Lung (tissue), 11 donors: ENCODE measurements at regions not wholly inside any gene's neighbourhood (a gene's known extent, or its start where the extent isn't known, plus 50 kb on each side); places are given as distances from the start of the nearest gene placed in this dataset.
A peak's percentile ranks its signal among the peaks of the same experiment; 100 is the strongest.

ENCODE experiments used
- ATAC-seq: fragments of 200-7000 bp; cut with Tn5 transposase; one replicate; pipeline ENCODE4 v1.9.1; 2020; ENCODE audit warnings: moderate number of reproducible peaks; ENCODE audit not compliant: insufficient read depth, low FRiP score
- DNase-seq, 3 donors: peaks; one replicate each; pipeline ENCODE4 v3.0.0-alpha.2; 2013 to 2017
- H3K27ac ChIP-seq, 2 donors: one replicate each; pipeline ENCODE4 v1.5.1; 2013; ENCODE audit warnings: mild to moderate bottlenecking in 2 of 2, moderate library complexity in 2 of 2, control low read depth in 1 of 2, inconsistent platforms in 1 of 2, low read depth in 1 of 2, low read length in 1 of 2
- H3K27me3 ChIP-seq, 3 donors: one replicate each; pipeline ENCODE4 v1.5.1; 2013; ENCODE audit warnings: low read length in 2 of 3; ENCODE audit not compliant: control insufficient read depth in 3 of 3, insufficient read depth in 3 of 3
- H3K36me3 ChIP-seq, 4 donors: one replicate each; pipeline ENCODE4 v1.5.1; 2013; ENCODE audit warnings: low read length in 4 of 4, mild to moderate bottlenecking in 1 of 4, moderate library complexity in 1 of 4; ENCODE audit not compliant: control insufficient read depth in 4 of 4, insufficient read depth in 4 of 4
- H3K4me1 ChIP-seq, 5 donors: one replicate each; pipeline ENCODE4 v1.5.1; 2013; ENCODE audit warnings: low read length in 5 of 5, mild to moderate bottlenecking in 2 of 5, moderate library complexity in 1 of 5; ENCODE audit not compliant: control insufficient read depth in 5 of 5, insufficient read depth in 5 of 5
- H3K4me3 ChIP-seq: one replicate; pipeline ENCODE4 v1.5.1; 2013; ENCODE audit warnings: mild to moderate bottlenecking, control low read depth, moderate library complexity
- H3K9ac ChIP-seq, 2 donors: one replicate each; pipeline ENCODE4 v1.5.1; 2013; ENCODE audit warnings: low read length in 2 of 2, control low read depth in 1 of 2; ENCODE audit not compliant: insufficient read depth in 1 of 2
- H3K9me3 ChIP-seq, 4 donors: one replicate each; pipeline ENCODE4 v1.5.1; 2013; ENCODE audit warnings: low read length in 3 of 4, mild to moderate bottlenecking in 1 of 4, moderate library complexity in 1 of 4; ENCODE audit not compliant: control insufficient read depth in 4 of 4, insufficient read depth in 3 of 4
- WGBS, 2 donors: extraction: QIAGEN DNeasy Blood & Tissue Kit; methylation state at CpG; one replicate each; pipeline ENCODE4 v1.1.7; 2013; 5-methylcytosine and 5-hydroxymethylcytosine counted together
- TF ChIP-seq, protein P1 (sequence below): IDR thresholded peaks from 2 replicates; pipeline ENCODE4 v1.5.1; 2012; ENCODE audit warnings: mild to moderate bottlenecking; ENCODE audit errors: control extremely low read depth, extremely low read depth
- donor health status: control.
- donor health status: control.
- donor health status: Bipolar disorder and iron deficiency.
- donor health status: healthy.
- donor health status: DM: yes; HTN: yes; CAD: no.

- Histone ChIP-seq H3K4me1 (no peaks in the 10 kb centered on the region), H3K9me3 (no peaks in the 10 kb centered on the region), H3K36me3 (no peaks in the 10 kb centered on the region), H3K4me3 (no peak overlapping the region), H3K27ac (no peak overlapping the region), H3K9ac (no peak overlapping the region), H3K27me3 (no peaks in the 10 kb centered on the region)
- TF ChIP-seq, protein P1, sequence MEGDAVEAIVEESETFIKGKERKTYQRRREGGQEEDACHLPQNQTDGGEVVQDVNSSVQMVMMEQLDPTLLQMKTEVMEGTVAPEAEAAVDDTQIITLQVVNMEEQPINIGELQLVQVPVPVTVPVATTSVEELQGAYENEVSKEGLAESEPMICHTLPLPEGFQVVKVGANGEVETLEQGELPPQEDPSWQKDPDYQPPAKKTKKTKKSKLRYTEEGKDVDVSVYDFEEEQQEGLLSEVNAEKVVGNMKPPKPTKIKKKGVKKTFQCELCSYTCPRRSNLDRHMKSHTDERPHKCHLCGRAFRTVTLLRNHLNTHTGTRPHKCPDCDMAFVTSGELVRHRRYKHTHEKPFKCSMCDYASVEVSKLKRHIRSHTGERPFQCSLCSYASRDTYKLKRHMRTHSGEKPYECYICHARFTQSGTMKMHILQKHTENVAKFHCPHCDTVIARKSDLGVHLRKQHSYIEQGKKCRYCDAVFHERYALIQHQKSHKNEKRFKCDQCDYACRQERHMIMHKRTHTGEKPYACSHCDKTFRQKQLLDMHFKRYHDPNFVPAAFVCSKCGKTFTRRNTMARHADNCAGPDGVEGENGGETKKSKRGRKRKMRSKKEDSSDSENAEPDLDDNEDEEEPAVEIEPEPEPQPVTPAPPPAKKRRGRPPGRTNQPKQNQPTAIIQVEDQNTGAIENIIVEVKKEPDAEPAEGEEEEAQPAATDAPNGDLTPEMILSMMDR = peak; percentile 45
- DNase-seq (peak; percentile 30 to 73 (median 69)), ATAC-seq (no peak)
- 9 to 10% methylated on average over 2 of the region's 2 CpGs for WGBS, 2 donors
Measured at GRCh38 chr2:3959372-3959771, 256.0 kb downstream of the DCDC2C start.

DNA sequence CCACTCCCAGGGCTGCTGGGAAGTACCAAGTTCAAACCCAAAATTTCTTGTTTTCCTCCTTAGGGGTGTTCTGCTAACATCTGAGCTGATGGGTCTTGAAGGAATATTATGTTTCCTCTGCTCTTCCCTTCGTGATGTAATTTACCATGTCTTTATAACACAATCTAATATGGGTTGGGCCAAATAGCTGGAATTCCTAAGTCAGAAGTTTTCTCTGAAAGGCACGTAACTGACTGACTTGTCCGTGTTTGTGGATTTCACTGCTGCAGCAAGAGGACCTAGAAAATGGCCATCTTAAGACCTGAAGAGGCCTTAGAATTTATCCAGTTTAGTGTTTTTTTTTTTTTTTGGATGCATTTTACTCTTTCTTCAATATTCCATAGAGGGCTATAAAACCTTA, 256.7 kb downstream of the DCDC2C start:
- no peak overlapping the region for H3K4me3 ChIP-seq
- no peak overlapping the region for H3K9ac ChIP-seq
- DNase-seq = no peak
- no peaks in the 10 kb centered on the region for H3K36me3 ChIP-seq
- H3K27ac ChIP-seq = no peak overlapping the region
- no peak for ATAC-seq
- TF ChIP-seq, protein P1 = no peak
- H3K27me3 ChIP-seq = no peaks in the 10 kb centered on the region
- no peaks in the 10 kb centered on the region for H3K4me1 ChIP-seq
- WGBS, 2 donors = 61 to 71% methylated on average over 3 of the region's 3 CpGs
- no peaks in the 10 kb centered on the region for H3K9me3 ChIP-seq

DNA sequence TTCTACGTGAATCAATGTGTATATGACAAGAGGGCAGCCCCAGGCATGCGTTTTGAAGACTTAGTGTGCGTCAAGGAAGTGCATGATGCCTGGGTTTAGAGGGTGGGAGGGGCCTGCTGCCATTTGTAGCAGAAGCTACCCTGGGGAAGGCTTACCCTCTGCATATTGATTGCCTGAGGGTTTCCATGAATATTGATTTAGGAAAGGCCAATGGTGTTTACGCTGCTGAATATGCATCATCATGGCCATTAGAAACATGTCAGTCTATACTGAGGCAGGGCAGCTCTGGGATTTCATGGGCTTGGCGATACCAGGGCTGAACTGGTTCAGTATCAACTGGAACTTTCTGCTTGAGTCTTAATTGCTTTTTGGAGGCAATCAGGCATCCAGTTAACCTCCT, 259.3 kb downstream of the DCDC2C start:
- TF ChIP-seq, protein P1 = no peak
- Histone ChIP-seq H3K27ac (no peak overlapping the region), H3K9me3 (no peaks in the 10 kb centered on the region), H3K4me3 (no peak overlapping the region), H3K36me3 (no peaks in the 10 kb centered on the region), H3K9ac (no peak overlapping the region), H3K27me3 (no peaks in the 10 kb centered on the region), H3K4me1 (no peaks in the 10 kb centered on the region)
- 86 to 91% methylated on average over 5 of the region's 5 CpGs for WGBS, 2 donors
- no peak for DNase-seq
- no peak for ATAC-seq

GRCh38 chr2:3965211-3965610, 261.8 kb downstream of the DCDC2C start:
- Histone ChIP-seq H3K27ac (no peak overlapping the region), H3K4me1 (no peaks in the 10 kb centered on the region), H3K9me3 (no peaks in the 10 kb centered on the region), H3K4me3 (no peak overlapping the region), H3K36me3 (no peaks in the 10 kb centered on the region), H3K27me3 (peaks cover 0 to 2% (median 0%) of the 10 kb centered on the region in 3 donors), H3K9ac (no peak overlapping the region)
- ATAC-seq = no peak
- DNase-seq = no peak
- TF ChIP-seq, protein P1 = no peak
- WGBS, 2 donors = 86 to 91% methylated on average over 10 of the region's 10 CpGs
